SK-N-SH (cell line): ENCODE measurements at regions not wholly inside any gene's neighbourhood (a gene's known extent, or its start where the extent isn't known, plus 50 kb on each side); places are given as distances from the start of the nearest gene placed in this dataset.

Source experiments
- CTCF ChIA-PET: fragments of 300-600, 350-600 bp; formaldehyde crosslinking; extraction: SDS; loops from one replicate; lab custom pipeline; 2021; lab: Yijun Ruan, JAX
- POLR2A ChIA-PET: fragments of 350-600 bp; sonication (Branson Sonifier 250); formaldehyde crosslinking; extraction: SDS; loops from one replicate; lab custom pipeline; 2020; ENCODE audit warnings: antibody characterized with exemption, inconsistent platforms; lab: Yijun Ruan, JAX
- DNase-seq: peaks from one replicate; pipeline ENCODE4 v3.0.0; 2012
- H2AFZ ChIP-seq: fragments of 200-600 bp; sonication (generic); 2 replicates; pipeline ENCODE4 v1.8.1; 2016; ENCODE audit warnings: antibody characterized with exemption, mild to moderate bottlenecking, low read depth
- H3F3A ChIP-seq: fragments of 200-600 bp; sonication (generic); replicated peaks from 2 replicates; pipeline ENCODE3; 2016; ENCODE audit warnings: antibody characterized with exemption, mild to moderate bottlenecking; ENCODE audit not compliant: insufficient read depth
- H3K27ac ChIP-seq, 2 experiments: fragments of 200-500 bp in 1 of 2; fragments of 200-600 bp in 1 of 2; sonication (Bioruptor generic) in 1 of 2; sonication (generic), shearing (Covaris generic) in 1 of 2; 2 replicates each; pipeline versions ENCODE4 v1.5.1 to v1.6.1; 2014 to 2016; ENCODE audit warnings: low read depth in 2 of 2, inconsistent platforms in 1 of 2, low read length in 1 of 2, mild to moderate bottlenecking in 1 of 2, mixed read lengths in 1 of 2
- H3K27me3 ChIP-seq: fragments of 200-600 bp; sonication (generic), shearing (Covaris generic); 2 replicates; pipeline ENCODE4 v1.6.1; 2016; ENCODE audit warnings: mixed run types; ENCODE audit not compliant: insufficient read depth
- H3K36me3 ChIP-seq, 2 experiments: fragments of 200-500 bp in 1 of 2; fragments of 200-600 bp in 1 of 2; sonication (Bioruptor generic) in 1 of 2; sonication (generic) in 1 of 2; replicated peaks in 1 of 2; 2 replicates each; pipeline versions ENCODE3 to v1.5.1; 2014 to 2016; ENCODE audit warnings: low read length in 1 of 2, mild to moderate bottlenecking in 1 of 2; ENCODE audit not compliant: insufficient read depth in 2 of 2, control insufficient read depth in 1 of 2
- H3K4me1 ChIP-seq, 2 experiments: fragments of 200-500 bp in 1 of 2; fragments of 200-600 bp in 1 of 2; sonication (Bioruptor generic) in 1 of 2; sonication (generic), shearing (Covaris generic) in 1 of 2; 2 replicates each; pipeline versions ENCODE4 v1.5.1 to v1.6.1; 2014 to 2016; ENCODE audit warnings: low read depth in 1 of 2, low read length in 1 of 2, mixed run types in 1 of 2; ENCODE audit not compliant: insufficient read depth in 2 of 2, control insufficient read depth in 1 of 2
- H3K4me2 ChIP-seq: fragments of 200-600 bp; sonication (generic), shearing (Covaris generic); 2 replicates; pipeline ENCODE4 v1.6.1; 2017; ENCODE audit warnings: mixed run types
- H3K4me3 ChIP-seq, 2 experiments: fragments of 200-500 bp in 1 of 2; fragments of 200-600 bp in 1 of 2; sonication (Bioruptor generic) in 1 of 2; sonication (generic), shearing (Covaris generic) in 1 of 2; 2 replicates each; pipeline versions ENCODE4 v1.5.1 to v1.8.1; 2014 to 2016; ENCODE audit warnings: low read depth in 2 of 2, inconsistent platforms in 1 of 2, low read length in 1 of 2, mild to moderate bottlenecking in 1 of 2, mixed read lengths in 1 of 2, moderate library complexity in 1 of 2
- H3K79me2 ChIP-seq: fragments of 200-600 bp; sonication (generic); 2 replicates; pipeline ENCODE4 v1.8.1; 2017; ENCODE audit warnings: mild to moderate bottlenecking; ENCODE audit not compliant: insufficient read depth
- H3K9ac ChIP-seq: fragments of 200-600 bp; sonication (generic); 2 replicates; pipeline ENCODE4 v1.6.1; 2017; ENCODE audit warnings: mixed run types
- H3K9me2 ChIP-seq: fragments of 200-600 bp; sonication (generic); 2 replicates; pipeline ENCODE4 v1.6.1; 2017; ENCODE audit warnings: mixed run types
- H3K9me3 ChIP-seq: fragments of 200-600 bp; sonication (generic); 2 replicates; pipeline ENCODE4 v1.6.1; 2017; ENCODE audit warnings: mixed run types, mild to moderate bottlenecking, moderate library complexity
- H4K20me1 ChIP-seq: fragments of 200-600 bp; sonication (generic); 2 replicates; pipeline ENCODE4 v1.6.1; 2017; ENCODE audit warnings: mild to moderate bottlenecking, mixed run types; ENCODE audit not compliant: insufficient read depth
- CHD2 ChIP-seq: fragments of 150-350 bp; IDR thresholded peaks from 2 replicates; pipeline ENCODE4 v1.6.1; 2018; ENCODE audit warnings: low read length; ENCODE audit not compliant: partially characterized antibody
- EP300 ChIP-seq, 2 experiments: IDR thresholded peaks; 2 replicates each; pipeline versions ENCODE4 v1.4.0 to v1.6.1; 2012; ENCODE audit warnings: borderline replicate concordance in 1 of 2, low read depth in 1 of 2, low read length in 1 of 2
- EZH2phosphoT487 ChIP-seq: fragments of 200-600 bp; sonication (generic); IDR thresholded peaks from 2 replicates; pipeline ENCODE4 v1.6.1; 2017; ENCODE audit warnings: low read depth, mixed run types, mild to moderate bottlenecking, antibody characterized with exemption, moderate library complexity, borderline replicate concordance
- FOSL2 ChIP-seq: IDR thresholded peaks from 2 replicates; pipeline ENCODE4 v1.4.0; 2012; ENCODE audit warnings: low read depth, mild to moderate bottlenecking, moderate library complexity, borderline replicate concordance
- FOXJ3 ChIP-seq: sonication (generic); formaldehyde crosslinking; IDR thresholded peaks from 2 replicates; pipeline ENCODE4 v1.5.1; 2020; ENCODE audit warnings: mild to moderate bottlenecking, missing genetic modification reagents
- FOXM1 ChIP-seq: IDR thresholded peaks from 2 replicates; pipeline ENCODE4 v1.4.0; 2012; ENCODE audit warnings: low read depth, mild to moderate bottlenecking
- GABPA ChIP-seq: IDR thresholded peaks from 2 replicates; pipeline ENCODE4 v1.4.0; 2012; ENCODE audit warnings: low read depth, mild to moderate bottlenecking
- GATA2 ChIP-seq: sonication (generic); formaldehyde crosslinking; IDR thresholded peaks from 2 replicates; pipeline ENCODE4 v1.5.0; 2020; ENCODE audit warnings: mild to moderate bottlenecking, missing genetic modification reagents
- MEF2A ChIP-seq: IDR thresholded peaks from 2 replicates; pipeline ENCODE4 v1.4.0; 2012; ENCODE audit warnings: low read depth, borderline replicate concordance
- MXI1 ChIP-seq: IDR thresholded peaks from 2 replicates; pipeline ENCODE4 v1.6.1; 2012; ENCODE audit warnings: mild to moderate bottlenecking, low read depth, low read length, improper control_type of control experiment
- RAD21 ChIP-seq: IDR thresholded peaks from 2 replicates; pipeline ENCODE4 v1.6.1; 2012; ENCODE audit warnings: mild to moderate bottlenecking, low read length
- RCOR1 ChIP-seq: fragments of 150-350 bp; IDR thresholded peaks from 2 replicates; pipeline ENCODE4 v1.6.1; 2017; ENCODE audit warnings: antibody characterized with exemption, low read length
- RFX5 ChIP-seq: IDR thresholded peaks from 2 replicates; pipeline ENCODE4 v1.6.1; 2012; ENCODE audit warnings: mild to moderate bottlenecking, improper control_type of control experiment, low read length
- RXRA ChIP-seq: IDR thresholded peaks from 2 replicates; pipeline ENCODE4 v1.4.0; 2012; ENCODE audit warnings: low read depth, mild to moderate bottlenecking, borderline replicate concordance
- SIN3A ChIP-seq: IDR thresholded peaks from 2 replicates; pipeline ENCODE4 v1.6.1; 2012; ENCODE audit warnings: low read depth, mild to moderate bottlenecking, low read length, moderate library complexity, borderline replicate concordance
- TAF1 ChIP-seq: IDR thresholded peaks from 2 replicates; pipeline ENCODE4 v1.6.1; 2012; ENCODE audit warnings: low read depth, mild to moderate bottlenecking, low read length, moderate library complexity, borderline replicate concordance
- YY1 ChIP-seq: IDR thresholded peaks from 2 replicates; pipeline ENCODE4 v1.4.0; 2012; ENCODE audit warnings: low read depth, mild to moderate bottlenecking
- WGBS: methylation state at CpG from one replicate; pipeline ENCODE4 v1.1.6; 2017; ENCODE audit warnings: low lambda C conversion rate; 5-methylcytosine and 5-hydroxymethylcytosine counted together
- TF ChIP-seq, protein P1 (sequence below): IDR thresholded peaks from 2 replicates; pipeline ENCODE4 v1.6.1; 2012; ENCODE audit warnings: mild to moderate bottlenecking, low read depth, low read length, moderate library complexity
- TF ChIP-seq, protein P2 (sequence below): fragments of 200-600 bp; sonication (generic); IDR thresholded peaks from 2 replicates; pipeline ENCODE4 v1.6.1; 2017; ENCODE audit warnings: antibody characterized with exemption, mild to moderate bottlenecking, moderate library complexity

DNA sequence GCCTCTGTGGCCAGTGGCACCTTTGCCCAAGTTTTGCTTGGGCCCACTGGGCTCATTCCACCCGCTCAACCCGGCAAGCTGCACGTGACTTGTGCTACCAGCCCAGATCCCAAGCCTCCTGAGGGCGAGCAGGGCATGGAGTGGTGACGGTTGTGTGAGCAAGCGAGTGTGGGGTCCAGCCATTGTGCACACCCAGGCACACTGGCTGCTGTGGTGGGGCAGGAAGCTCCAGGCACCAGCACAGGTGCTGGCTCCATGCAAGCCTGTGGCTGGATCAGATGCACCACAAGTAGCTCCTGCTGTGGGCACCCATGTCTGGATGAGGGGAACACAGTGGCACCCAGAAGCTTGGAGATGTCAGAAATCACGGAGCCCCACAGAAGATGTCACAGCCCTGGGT lies 557.0 kb upstream of the GNPDA2 start:
- no peak overlapping the region for H2AFZ ChIP-seq
- H3K4me1 ChIP-seq, result no peaks in the 10 kb centered on the region
- TF ChIP-seq EP300 (IDR thresholded peaks at IDR 0.05; ENCODE audit: borderline replicate concordance in 1 of 2, low read depth in 1 of 2, low read length in 1 of 2) (no peak), GATA2 (CRISPR knock-in tag) (no peak), EZH2phosphoT487 (no peak), FOSL2 (no peak), RFX5 (no peak), MEF2A (no peak), CHD2 (no peak), RCOR1 (no peak), FOXM1 (no peak), GABPA (no peak), SIN3A (no peak), MXI1 (no peak), RAD21 (no peak), FOXJ3 (CRISPR knock-in tag) (no peak), YY1 (no peak)
- TF ChIP-seq, protein P1, sequence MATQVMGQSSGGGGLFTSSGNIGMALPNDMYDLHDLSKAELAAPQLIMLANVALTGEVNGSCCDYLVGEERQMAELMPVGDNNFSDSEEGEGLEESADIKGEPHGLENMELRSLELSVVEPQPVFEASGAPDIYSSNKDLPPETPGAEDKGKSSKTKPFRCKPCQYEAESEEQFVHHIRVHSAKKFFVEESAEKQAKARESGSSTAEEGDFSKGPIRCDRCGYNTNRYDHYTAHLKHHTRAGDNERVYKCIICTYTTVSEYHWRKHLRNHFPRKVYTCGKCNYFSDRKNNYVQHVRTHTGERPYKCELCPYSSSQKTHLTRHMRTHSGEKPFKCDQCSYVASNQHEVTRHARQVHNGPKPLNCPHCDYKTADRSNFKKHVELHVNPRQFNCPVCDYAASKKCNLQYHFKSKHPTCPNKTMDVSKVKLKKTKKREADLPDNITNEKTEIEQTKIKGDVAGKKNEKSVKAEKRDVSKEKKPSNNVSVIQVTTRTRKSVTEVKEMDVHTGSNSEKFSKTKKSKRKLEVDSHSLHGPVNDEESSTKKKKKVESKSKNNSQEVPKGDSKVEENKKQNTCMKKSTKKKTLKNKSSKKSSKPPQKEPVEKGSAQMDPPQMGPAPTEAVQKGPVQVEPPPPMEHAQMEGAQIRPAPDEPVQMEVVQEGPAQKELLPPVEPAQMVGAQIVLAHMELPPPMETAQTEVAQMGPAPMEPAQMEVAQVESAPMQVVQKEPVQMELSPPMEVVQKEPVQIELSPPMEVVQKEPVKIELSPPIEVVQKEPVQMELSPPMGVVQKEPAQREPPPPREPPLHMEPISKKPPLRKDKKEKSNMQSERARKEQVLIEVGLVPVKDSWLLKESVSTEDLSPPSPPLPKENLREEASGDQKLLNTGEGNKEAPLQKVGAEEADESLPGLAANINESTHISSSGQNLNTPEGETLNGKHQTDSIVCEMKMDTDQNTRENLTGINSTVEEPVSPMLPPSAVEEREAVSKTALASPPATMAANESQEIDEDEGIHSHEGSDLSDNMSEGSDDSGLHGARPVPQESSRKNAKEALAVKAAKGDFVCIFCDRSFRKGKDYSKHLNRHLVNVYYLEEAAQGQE, result no peak
- ChIA-PET POLR2A (no interaction called here), CTCF (no interaction called here)
- H3K27me3 ChIP-seq, result no peaks in the 10 kb centered on the region
- no peak overlapping the region for H3K4me3 ChIP-seq
- no peaks in the 10 kb centered on the region for H3K36me3 ChIP-seq
- no peaks in the 10 kb centered on the region for H3K9me2 ChIP-seq
- H3F3A ChIP-seq, result no peaks in the 10 kb centered on the region
- H3K27ac ChIP-seq, result no peak overlapping the region
- no peaks in the 10 kb centered on the region for H3K79me2 ChIP-seq
- no peaks in the 10 kb centered on the region for H3K9me3 ChIP-seq
- DNase-seq, result no peak
- no peaks in the 10 kb centered on the region for H4K20me1 ChIP-seq
- 26% methylated on average over 6 of the region's 7 CpGs for WGBS
- H3K4me2 ChIP-seq, result no peak overlapping the region
- no peak overlapping the region for H3K9ac ChIP-seq

- Histone ChIP-seq H3F3A (no peaks in the 10 kb centered on the region), H3K9ac (no peak overlapping the region), H3K4me3 (no peak overlapping the region), H2AFZ (no peak overlapping the region), H3K9me3 (no peaks in the 10 kb centered on the region), H3K36me3 (no peaks in the 10 kb centered on the region), H3K27ac (no peak overlapping the region), H3K79me2 (no peaks in the 10 kb centered on the region), H3K4me1 (no peaks in the 10 kb centered on the region), H4K20me1 (no peaks in the 10 kb centered on the region), H3K27me3 (no peaks in the 10 kb centered on the region), H3K9me2 (no peaks in the 10 kb centered on the region), H3K4me2 (no peak overlapping the region)
- TF ChIP-seq, protein P1, result no peak
- TF ChIP-seq, protein P2, sequence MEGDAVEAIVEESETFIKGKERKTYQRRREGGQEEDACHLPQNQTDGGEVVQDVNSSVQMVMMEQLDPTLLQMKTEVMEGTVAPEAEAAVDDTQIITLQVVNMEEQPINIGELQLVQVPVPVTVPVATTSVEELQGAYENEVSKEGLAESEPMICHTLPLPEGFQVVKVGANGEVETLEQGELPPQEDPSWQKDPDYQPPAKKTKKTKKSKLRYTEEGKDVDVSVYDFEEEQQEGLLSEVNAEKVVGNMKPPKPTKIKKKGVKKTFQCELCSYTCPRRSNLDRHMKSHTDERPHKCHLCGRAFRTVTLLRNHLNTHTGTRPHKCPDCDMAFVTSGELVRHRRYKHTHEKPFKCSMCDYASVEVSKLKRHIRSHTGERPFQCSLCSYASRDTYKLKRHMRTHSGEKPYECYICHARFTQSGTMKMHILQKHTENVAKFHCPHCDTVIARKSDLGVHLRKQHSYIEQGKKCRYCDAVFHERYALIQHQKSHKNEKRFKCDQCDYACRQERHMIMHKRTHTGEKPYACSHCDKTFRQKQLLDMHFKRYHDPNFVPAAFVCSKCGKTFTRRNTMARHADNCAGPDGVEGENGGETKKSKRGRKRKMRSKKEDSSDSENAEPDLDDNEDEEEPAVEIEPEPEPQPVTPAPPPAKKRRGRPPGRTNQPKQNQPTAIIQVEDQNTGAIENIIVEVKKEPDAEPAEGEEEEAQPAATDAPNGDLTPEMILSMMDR, result no peak
- TF ChIP-seq FOSL2 (no peak), RXRA (no peak), TAF1 (no peak), CHD2 (no peak), YY1 (no peak)
- DNase-seq, result no peak
- WGBS, result 7% methylated on average over 1 of the region's 1 CpG
- CTCF ChIA-PET, result no interaction called here
- POLR2A ChIA-PET, result no interaction called here
These were observed 553.8 kb upstream of the GNPDA2 start for GRCh38 chr4:45280121-45280520.
